Tibial nerve (tissue), 4 donors: ENCODE measurements at regions not wholly inside any gene's neighbourhood (a gene's known extent, or its start where the extent isn't known, plus 50 kb on each side); places are given as distances from the start of the nearest gene placed in this dataset.

Experiments
- CTCF ChIP-seq, 5 experiments: fragments of 200-600 bp in 3 of 5; fragments of 450-650 bp in 2 of 5; sonication (generic) in 3 of 5; IDR thresholded peaks; one replicate each; pipeline ENCODE4 v1.5.1; 2016 to 2019; ENCODE audit warnings: antibody characterized with exemption in 5 of 5, mild to moderate bottlenecking in 3 of 5, moderate library complexity in 2 of 5
- EP300 ChIP-seq, 2 donors: sonication (generic); formaldehyde crosslinking; IDR thresholded peaks; one replicate each; pipeline ENCODE4 v1.6.1; 2017; ENCODE audit warnings: antibody characterized with exemption in 2 of 2, mild to moderate bottlenecking in 1 of 2
- POLR2A ChIP-seq, 2 donors: fragments of 450-650 bp; IDR thresholded peaks; one replicate each; pipeline ENCODE4 v1.6.1; 2017; ENCODE audit warnings: antibody characterized with exemption in 2 of 2, mild to moderate bottlenecking in 2 of 2, moderate library complexity in 2 of 2

GRCh38 chr5:89948977-89949376 lies 460.6 kb downstream of the CETN3 start:
- TF ChIP-seq CTCF (IDR thresholded peaks at IDR 0.05): no peak
- no peak for TF ChIP-seq POLR2A (IDR thresholded peaks at IDR 0.05)
- no peak for TF ChIP-seq EP300 (IDR thresholded peaks at IDR 0.05)
